ENCODE measurements at regions not wholly inside any gene's neighbourhood (a gene's known extent, or its start where the extent isn't known, plus 50 kb on each side); places are given as distances from the start of the nearest gene placed in this dataset.

DNA sequence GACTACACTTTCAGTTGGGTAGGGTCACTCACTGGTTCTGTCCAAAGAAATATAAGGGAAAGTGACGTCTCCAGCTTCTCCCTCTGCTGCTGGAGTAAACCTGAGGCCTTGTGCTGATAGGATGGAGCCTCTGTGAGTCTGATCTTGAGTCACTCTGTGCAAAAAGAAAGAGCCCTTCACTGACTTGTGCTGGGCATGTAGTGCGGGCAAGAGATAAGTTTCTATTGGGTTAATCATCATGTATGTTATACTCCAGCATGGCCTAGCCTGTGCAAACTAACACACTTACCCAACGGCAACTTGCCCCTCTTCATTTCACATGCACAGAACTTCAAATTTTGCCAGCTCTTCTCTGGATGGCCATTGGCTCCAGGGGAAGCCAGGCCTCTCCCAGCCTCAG, 118.5 kb upstream of the LMO4 start:
- intact Hi-C loops (cut with DNase I), result no loop called here
- WGBS, 4 donors, result 82 to 95% (median 90%) methylated on average over 3 of the region's 3 CpGs
- no peaks in the 10 kb centered on the region for H3K36me3 ChIP-seq
- peaks cover 0 to 4% (median 0%) of the 10 kb centered on the region in 12 donors for H3K9me3 ChIP-seq
- no peak overlapping the region for H3K4me3 ChIP-seq
- TF ChIP-seq, protein P1, sequence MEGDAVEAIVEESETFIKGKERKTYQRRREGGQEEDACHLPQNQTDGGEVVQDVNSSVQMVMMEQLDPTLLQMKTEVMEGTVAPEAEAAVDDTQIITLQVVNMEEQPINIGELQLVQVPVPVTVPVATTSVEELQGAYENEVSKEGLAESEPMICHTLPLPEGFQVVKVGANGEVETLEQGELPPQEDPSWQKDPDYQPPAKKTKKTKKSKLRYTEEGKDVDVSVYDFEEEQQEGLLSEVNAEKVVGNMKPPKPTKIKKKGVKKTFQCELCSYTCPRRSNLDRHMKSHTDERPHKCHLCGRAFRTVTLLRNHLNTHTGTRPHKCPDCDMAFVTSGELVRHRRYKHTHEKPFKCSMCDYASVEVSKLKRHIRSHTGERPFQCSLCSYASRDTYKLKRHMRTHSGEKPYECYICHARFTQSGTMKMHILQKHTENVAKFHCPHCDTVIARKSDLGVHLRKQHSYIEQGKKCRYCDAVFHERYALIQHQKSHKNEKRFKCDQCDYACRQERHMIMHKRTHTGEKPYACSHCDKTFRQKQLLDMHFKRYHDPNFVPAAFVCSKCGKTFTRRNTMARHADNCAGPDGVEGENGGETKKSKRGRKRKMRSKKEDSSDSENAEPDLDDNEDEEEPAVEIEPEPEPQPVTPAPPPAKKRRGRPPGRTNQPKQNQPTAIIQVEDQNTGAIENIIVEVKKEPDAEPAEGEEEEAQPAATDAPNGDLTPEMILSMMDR (IDR thresholded peaks at IDR 0.05), result no peak
- no peak for TF ChIP-seq POLR2A (IDR thresholded peaks at IDR 0.05)
- ATAC-seq (no peak), DNase-seq (no peak)
- no peaks in the 10 kb centered on the region for H3K4me1 ChIP-seq
- no peak overlapping the region for H3K27ac ChIP-seq
- no peaks in the 10 kb centered on the region for H3K27me3 ChIP-seq

GRCh38 chr1:87212431-87213134, 116.1 kb upstream of the LMO4 start:
- Histone ChIP-seq H3K9me3 (peaks cover 0 to 18% (median 7%) of the 10 kb centered on the region in 12 donors), H3K27me3 (no peaks in the 10 kb centered on the region), H3K27ac (no peak overlapping the region), H3K4me3 (no peak overlapping the region), H3K36me3 (no peaks in the 10 kb centered on the region), H3K4me1 (no peaks in the 10 kb centered on the region)
- ATAC-seq (peak in 1 of 4 donors; percentile 45), DNase-seq (no peak)
- TF ChIP-seq, protein P1 (IDR thresholded peaks at IDR 0.05), result no peak
- no peak for TF ChIP-seq POLR2A (IDR thresholded peaks at IDR 0.05)
- intact Hi-C loops (cut with DNase I), result no loop called here
- 63 to 78% (median 69%) methylated on average over 6 of the region's 6 CpGs for WGBS, 4 donors

- H3K4me3 ChIP-seq, result no peak overlapping the region
- no peak for TF ChIP-seq POLR2A (IDR thresholded peaks at IDR 0.05)
- TF ChIP-seq, protein P1 (IDR thresholded peaks at IDR 0.05), result no peak
- no peaks in the 10 kb centered on the region for H3K27me3 ChIP-seq
- WGBS, 4 donors, result 83 to 91% (median 87%) methylated on average over 10 of the region's 10 CpGs
- H3K27ac ChIP-seq, result no peak overlapping the region
- intact Hi-C loops (cut with DNase I), result no loop called here
- H3K36me3 ChIP-seq, result no peaks in the 10 kb centered on the region
- no peak for ATAC-seq
- no peaks in the 10 kb centered on the region for H3K4me1 ChIP-seq
- H3K9me3 ChIP-seq, result peaks cover 0 to 18% (median 7%) of the 10 kb centered on the region in 12 donors
- no peak for DNase-seq
Observed at GRCh38 chr1:87213135-87213515, 115.6 kb upstream of the LMO4 start.

DNA sequence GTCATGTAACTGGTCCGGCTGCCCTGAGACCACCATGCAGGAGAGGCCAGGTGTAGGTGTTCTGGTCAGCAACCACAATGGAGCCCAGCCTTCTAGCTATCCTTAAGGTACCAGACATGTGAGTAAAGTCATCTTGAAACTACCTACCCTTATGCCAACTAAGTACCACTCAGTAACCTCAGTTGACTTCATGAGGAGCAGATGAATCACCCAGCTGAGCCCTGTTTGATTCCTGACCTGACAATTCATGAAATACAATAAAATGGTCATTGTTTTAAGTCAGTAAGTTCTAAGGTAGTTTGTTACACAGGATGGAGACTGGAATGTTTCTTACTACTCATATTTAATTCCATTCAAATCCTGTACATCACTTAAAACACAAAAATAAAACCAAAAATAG, 113.1 kb upstream of the LMO4 start:
- Histone ChIP-seq H3K4me3 (no peak overlapping the region), H3K4me1 (peaks cover 0 to 11% (median 0%) of the 10 kb centered on the region in 12 donors), H3K27ac (no peak overlapping the region), H3K36me3 (no peaks in the 10 kb centered on the region), H3K27me3 (no peaks in the 10 kb centered on the region), H3K9me3 (peaks cover 0 to 18% (median 7%) of the 10 kb centered on the region in 12 donors)
- ATAC-seq, result no peak
- no peak for TF ChIP-seq POLR2A (IDR thresholded peaks at IDR 0.05)
- TF ChIP-seq, protein P1 (IDR thresholded peaks at IDR 0.05), result no peak
- 97 to 100% (median 100%) methylated on average over 1 of the region's 1 CpG for WGBS, 4 donors
- DNase-seq, result no peak
- intact Hi-C loops (cut with DNase I), result no loop called here
